GM21390 (cell line): ENCODE measurements at regions not wholly inside any gene's neighbourhood (a gene's known extent, or its start where the extent isn't known, plus 50 kb on each side); places are given as distances from the start of the nearest gene placed in this dataset.
"Not testable (repeated sequence)": the region's sequence is repeated elsewhere in the genome, so short reads cannot be mapped to it uniquely, and the experiment has no call there.

Source experiments
- ATAC-seq: cut with Tn5 transposase; IDR thresholded peaks from one replicate; pipeline ENCODE4 v1.9.1; 2021; ENCODE audit not compliant: unreplicated experiment

GRCh38 chrX:138954976-138955375 lies 243.5 kb upstream of the FGF13 start:
- ATAC-seq: no peak

- no peak for ATAC-seq
Observed at GRCh38 chrX:138946926-138947325, 235.4 kb upstream of the FGF13 start.

- no peak for ATAC-seq
Observed at GRCh38 chrX:138945219-138945618, 233.7 kb upstream of the FGF13 start.

- no peak for ATAC-seq
Observed at GRCh38 chrX:138939038-138939437, 227.5 kb upstream of the FGF13 start.

GRCh38 chrX:138938003-138938402 lies 226.5 kb upstream of the FGF13 start:
- ATAC-seq: no peak

GRCh38 chrX:138931212-138931611 lies 219.7 kb upstream of the FGF13 start:
- ATAC-seq: no peak

- no peak for ATAC-seq
Observed at GRCh38 chrX:138930583-138930945, 219.0 kb upstream of the FGF13 start.

- ATAC-seq: no peak
Observed at GRCh38 chrX:138929926-138930582, 218.5 kb upstream of the FGF13 start.

GRCh38 chrX:138928737-138929459 lies 217.4 kb upstream of the FGF13 start:
- ATAC-seq: no peak

- no peak for ATAC-seq
Observed at GRCh38 chrX:138925330-138925729, 213.8 kb upstream of the FGF13 start.

GRCh38 chrX:138923805-138924204 lies 212.3 kb upstream of the FGF13 start:
- ATAC-seq: no peak

GRCh38 chrX:138921031-138921430 lies 209.5 kb upstream of the FGF13 start:
- ATAC-seq: no peak

GRCh38 chrX:138917781-138918180 lies 206.3 kb upstream of the FGF13 start:
- no peak for ATAC-seq

- ATAC-seq: no peak
Observed at GRCh38 chrX:138914767-138915166, 203.2 kb upstream of the FGF13 start.

GRCh38 chrX:138908577-138908976 lies 197.1 kb upstream of the FGF13 start:
- no peak for ATAC-seq

- no peak for ATAC-seq
Observed at GRCh38 chrX:138897621-138898492, 186.3 kb upstream of the FGF13 start.

- no peak for ATAC-seq
Observed at GRCh38 chrX:138890491-138890890, 179.0 kb upstream of the FGF13 start.

GRCh38 chrX:138889149-138889548 lies 177.6 kb upstream of the FGF13 start:
- no peak for ATAC-seq

GRCh38 chrX:138886769-138887168 lies 175.3 kb upstream of the FGF13 start:
- no peak for ATAC-seq

GRCh38 chrX:138885886-138886285 lies 174.4 kb upstream of the FGF13 start:
- no peak for ATAC-seq

GRCh38 chrX:138880293-138880692 lies 168.8 kb upstream of the FGF13 start:
- not testable (repeated sequence) for ATAC-seq

- ATAC-seq: no peak
Observed at GRCh38 chrX:138877746-138878145, 166.2 kb upstream of the FGF13 start.
